H1 (cell line): ENCODE measurements at regions not wholly inside any gene's neighbourhood (a gene's known extent, or its start where the extent isn't known, plus 50 kb on each side); places are given as distances from the start of the nearest gene placed in this dataset.

Source experiments
- CTCF ChIA-PET: fragments of 300-600 bp; sonication (Branson Sonifier 250); formaldehyde crosslinking; loops from one replicate; lab custom pipeline; 2021; ENCODE audit not compliant: partially characterized antibody; lab: Charles Lee
- POLR2A ChIA-PET: fragments of 300-600 bp; sonication (Branson Sonifier 250); formaldehyde crosslinking; loops from one replicate; lab custom pipeline; 2021; ENCODE audit warnings: inconsistent platforms; ENCODE audit not compliant: partially characterized antibody; lab: Charles Lee
- DNase-seq, 2 experiments: peaks; one replicate each; pipeline versions ENCODE4 v3.0.0 to v3.0.0-alpha.2; 2010 to 2022; ENCODE audit warnings: low spot score in 2 of 2, low read depth in 1 of 2, mixed read lengths in 1 of 2
- FAIRE-seq: peaks from 2 replicates; lab custom pipeline; 2011; peaks lifted over from hg19 to GRCh38; lab: Jason Lieb, UNC
- H2AFZ ChIP-seq: 2 replicates; pipeline ENCODE4 v1.8.1; 2012; ENCODE audit warnings: low read length, inconsistent platforms
- H2AK5ac ChIP-seq: 2 replicates; pipeline ENCODE4 v1.6.1; 2013; ENCODE audit warnings: low read depth, low read length
- H2BK120ac ChIP-seq: replicated peaks from 2 replicates; pipeline ENCODE3; 2013; ENCODE audit warnings: low read depth, low read length, inconsistent platforms
- H2BK12ac ChIP-seq: 2 replicates; pipeline ENCODE4 v1.6.1; 2013; ENCODE audit warnings: low read depth, low read length
- H2BK15ac ChIP-seq: 2 replicates; pipeline ENCODE4 v1.6.1; 2013; ENCODE audit warnings: low read length
- H2BK20ac ChIP-seq: 2 replicates; pipeline ENCODE4 v1.6.1; 2013; ENCODE audit warnings: low read length
- H2BK5ac ChIP-seq: 2 replicates; pipeline ENCODE4 v1.6.1; 2013; ENCODE audit warnings: low read depth, low read length
- H3K14ac ChIP-seq: 2 replicates; pipeline ENCODE4 v1.6.1; 2013; ENCODE audit warnings: inconsistent platforms; ENCODE audit not compliant: insufficient read length
- H3K18ac ChIP-seq: 2 replicates; pipeline ENCODE4 v1.6.1; 2013; ENCODE audit warnings: low read length; ENCODE audit errors: extremely low read depth
- H3K23ac ChIP-seq: 2 replicates; pipeline ENCODE4 v1.6.1; 2013; ENCODE audit warnings: inconsistent platforms; ENCODE audit not compliant: insufficient read length
- H3K23me2 ChIP-seq: 2 replicates; pipeline ENCODE4 v1.6.1; 2013; ENCODE audit warnings: low read depth, low read length
- H3K27ac ChIP-seq: 2 replicates; pipeline ENCODE4 v1.6.1; 2011; ENCODE audit warnings: low read depth, low read length, inconsistent platforms
- H3K27me3 ChIP-seq, 4 experiments: replicated peaks in 1 of 4; 1 replicate in 1 of 4; 2 replicates in 3 of 4; pipeline versions ENCODE4 v1.6.1 to v1.8.1; 2011 to 2013; ENCODE audit warnings: low read length in 3 of 4, mild to moderate bottlenecking in 3 of 4, inconsistent platforms in 2 of 4, mixed read lengths in 2 of 4, moderate library complexity in 1 of 4; ENCODE audit not compliant: control insufficient read depth in 3 of 4, insufficient read depth in 3 of 4; ENCODE audit errors: extremely low read depth in 1 of 4
- H3K36me3 ChIP-seq, 4 experiments: 2 replicates each; pipeline versions ENCODE4 v1.6.1 to v1.8.1; 2011 to 2013; ENCODE audit warnings: mild to moderate bottlenecking in 4 of 4, low read length in 3 of 4, moderate library complexity in 2 of 4, control low read depth in 1 of 4, inconsistent platforms in 1 of 4; ENCODE audit not compliant: insufficient read depth in 4 of 4, control insufficient read depth in 2 of 4
- H3K4ac ChIP-seq: replicated peaks from 2 replicates; pipeline ENCODE3; 2013; ENCODE audit warnings: low read length, low read depth, mixed read lengths, inconsistent platforms; ENCODE audit not compliant: insufficient read length
- H3K4me1 ChIP-seq, 4 experiments: replicated peaks in 1 of 4; 1 replicate in 1 of 4; 2 replicates in 3 of 4; pipeline versions ENCODE4 v1.6.1 to v1.8.1; 2011 to 2013; ENCODE audit warnings: low read length in 3 of 4, inconsistent platforms in 2 of 4, mixed read lengths in 1 of 4; ENCODE audit not compliant: insufficient read depth in 4 of 4, control insufficient read depth in 3 of 4
- H3K4me2 ChIP-seq, 2 experiments: 2 replicates each; pipeline versions ENCODE4 v1.6.1 to v1.8.1; 2011 to 2013; ENCODE audit warnings: low read depth in 2 of 2, low read length in 2 of 2, control low read depth in 1 of 2, inconsistent platforms in 1 of 2, mild to moderate bottlenecking in 1 of 2; ENCODE audit not compliant: insufficient read depth in 1 of 2
- H3K4me3 ChIP-seq, 4 experiments: fragments of 200-600, 300-600 bp in 1 of 4; sonication (generic), shearing (Covaris generic), sonication (Bioruptor Twin) in 1 of 4; 2 replicates each; pipeline versions ENCODE4 v1.5.1 to v1.8.1; 2011 to 2016; ENCODE audit warnings: low read length in 4 of 4, low read depth in 3 of 4, control low read depth in 2 of 4, inconsistent platforms in 2 of 4, mild to moderate bottlenecking in 2 of 4, mixed read lengths in 1 of 4, moderate library complexity in 1 of 4; ENCODE audit not compliant: insufficient read depth in 2 of 4; ENCODE audit errors: extremely low read depth in 1 of 4
- H3K56ac ChIP-seq: replicated peaks from 2 replicates; pipeline ENCODE3; 2013; ENCODE audit warnings: low read depth, mild to moderate bottlenecking, mixed read lengths, low read length, inconsistent platforms; ENCODE audit not compliant: insufficient read length
- H3K79me1 ChIP-seq: 2 replicates; pipeline ENCODE4 v1.6.1; 2013; ENCODE audit warnings: low read depth, low read length, control low read depth
- H3K79me2 ChIP-seq, 2 experiments: 2 replicates each; pipeline versions ENCODE4 v1.6.1 to v1.8.1; 2012 to 2013; ENCODE audit warnings: low read length in 2 of 2, mild to moderate bottlenecking in 2 of 2, inconsistent platforms in 1 of 2; ENCODE audit not compliant: insufficient read depth in 2 of 2, control insufficient read depth in 1 of 2
- H3K9ac ChIP-seq, 4 experiments: replicated peaks in 1 of 4; 1 replicate in 1 of 4; 2 replicates in 3 of 4; pipeline versions ENCODE4 v1.6.1 to v1.8.1; 2011 to 2013; ENCODE audit warnings: low read depth in 3 of 4, low read length in 3 of 4, control low read depth in 2 of 4, mild to moderate bottlenecking in 2 of 4, moderate library complexity in 2 of 4, inconsistent platforms in 1 of 4; ENCODE audit errors: extremely low read depth in 1 of 4
- H3K9me3 ChIP-seq, 2 experiments: 2 replicates each; pipeline versions ENCODE4 v1.6.1 to v1.8.1; 2012 to 2013; ENCODE audit warnings: mild to moderate bottlenecking in 2 of 2, moderate library complexity in 2 of 2, control low read depth in 1 of 2, inconsistent platforms in 1 of 2, low read depth in 1 of 2, low read length in 1 of 2, mixed read lengths in 1 of 2; ENCODE audit not compliant: insufficient read depth in 2 of 2
- H4K20me1 ChIP-seq, 2 experiments: replicated peaks in 1 of 2; 2 replicates each; pipeline versions ENCODE3 to v1.8.1; 2011 to 2013; ENCODE audit warnings: inconsistent platforms in 2 of 2, low read length in 2 of 2, mild to moderate bottlenecking in 1 of 2; ENCODE audit not compliant: insufficient read depth in 2 of 2, control insufficient read depth in 1 of 2
- H4K5ac ChIP-seq: 2 replicates; pipeline ENCODE4 v1.6.1; 2013; ENCODE audit warnings: low read length, low read depth, mixed read lengths, inconsistent platforms; ENCODE audit not compliant: insufficient read length
- H4K8ac ChIP-seq: 2 replicates; pipeline ENCODE4 v1.8.0; 2013; ENCODE audit warnings: mild to moderate bottlenecking, moderate library complexity, low read length, inconsistent platforms; ENCODE audit not compliant: insufficient read depth; ENCODE audit errors: extremely low read depth
- H4K91ac ChIP-seq: replicated peaks from 2 replicates; pipeline ENCODE3; 2013; ENCODE audit warnings: low read length, mixed read lengths, inconsistent platforms; ENCODE audit not compliant: insufficient read length
- ASH2L ChIP-seq: fragments of 200-600, 300-600 bp; sonication (generic); IDR thresholded peaks from one replicate; pipeline ENCODE4 v1.7.1; 2017; ENCODE audit warnings: low read length
- BACH1 ChIP-seq: IDR thresholded peaks from 2 replicates; pipeline ENCODE4 v1.6.1; 2012; ENCODE audit warnings: low read length, improper control_type of control experiment
- BRCA1 ChIP-seq: IDR thresholded peaks from 2 replicates; pipeline ENCODE4 v1.6.1; 2012; ENCODE audit warnings: low read depth, low read length, improper control_type of control experiment
- CBX8 ChIP-seq: fragments of 300-800, 300-1000 bp; sonication (generic); IDR thresholded peaks from 2 replicates; pipeline ENCODE4 v1.7.1; 2016; ENCODE audit warnings: low read depth, low read length, borderline replicate concordance
- CHD2 ChIP-seq: IDR thresholded peaks from 2 replicates; pipeline ENCODE4 v1.6.1; 2012; ENCODE audit warnings: low read length, improper control_type of control experiment
- GTF2F1 ChIP-seq: IDR thresholded peaks from 2 replicates; pipeline ENCODE4 v1.6.1; 2012; ENCODE audit warnings: low read depth, low read length, improper control_type of control experiment, borderline replicate concordance
- HDAC6 ChIP-seq: IDR thresholded peaks from one replicate; pipeline ENCODE4 v1.7.1; 2012; ENCODE audit warnings: low read depth, mild to moderate bottlenecking, inconsistent platforms, low read length, moderate library complexity
- KDM5A ChIP-seq: fragments of 200-600 bp; IDR thresholded peaks from 2 replicates; pipeline ENCODE4 v1.7.1; 2012; ENCODE audit warnings: mild to moderate bottlenecking, low read length, inconsistent platforms, mixed read lengths
- NANOG ChIP-seq: IDR thresholded peaks from 2 replicates; pipeline ENCODE4 v1.6.1; 2011; ENCODE audit warnings: low read length, low read depth, mild to moderate bottlenecking, inconsistent platforms; ENCODE audit not compliant: insufficient read depth, poor library complexity, severe bottlenecking
- POLR2A ChIP-seq, 2 experiments: IDR thresholded peaks; 1 replicate in 1 of 2; 2 replicates in 1 of 2; pipeline ENCODE4 v1.6.1; 2011; ENCODE audit warnings: low read depth in 2 of 2, low read length in 2 of 2, mild to moderate bottlenecking in 2 of 2; ENCODE audit errors: control extremely low read depth in 1 of 2
- POLR2AphosphoS5 ChIP-seq: IDR thresholded peaks from 2 replicates; pipeline ENCODE4 v1.6.1; 2011; ENCODE audit warnings: low read depth, low read length
- RBBP5 ChIP-seq: IDR thresholded peaks from 2 replicates; pipeline ENCODE4 v1.7.1; 2012; ENCODE audit warnings: low read depth, mild to moderate bottlenecking, inconsistent platforms, low read length, moderate library complexity, borderline replicate concordance
- SAP30 ChIP-seq: fragments of 300-600 bp; sonication (generic); IDR thresholded peaks from 2 replicates; pipeline ENCODE4 v1.7.1; 2012; ENCODE audit warnings: low read length, moderate library complexity, mild to moderate bottlenecking, inconsistent platforms; ENCODE audit not compliant: insufficient read depth, insufficient replicate concordance
- SIX5 ChIP-seq: IDR thresholded peaks from 2 replicates; pipeline ENCODE4 v1.6.1; 2011; ENCODE audit warnings: mild to moderate bottlenecking, low read depth, low read length
- TEAD4 ChIP-seq: IDR thresholded peaks from 2 replicates; pipeline ENCODE4 v1.6.1; 2012; ENCODE audit warnings: low read depth, low read length, inconsistent platforms, mixed read lengths
- WGBS, 2 experiments: shearing (Covaris generic) in 1 of 2; methylation state at CpG; one replicate each; pipeline versions ENCODE4 v1.1.6 to v1.1.7; 2013 to 2015; ENCODE audit warnings: low lambda C conversion rate in 2 of 2, mixed read lengths in 2 of 2, inconsistent platforms in 1 of 2, low coverage in 1 of 2, missing lambda C conversion rate in 1 of 2; ENCODE audit not compliant: insufficient replicate concordance in 2 of 2, insufficient coverage in 1 of 2, insufficient read length in 1 of 2; ENCODE audit errors: extremely low coverage in 1 of 2, missing lambda C conversion rate in 1 of 2; 5-methylcytosine and 5-hydroxymethylcytosine counted together
- TF ChIP-seq, protein P1 (sequence below): IDR thresholded peaks from 2 replicates; pipeline ENCODE4 v1.6.1; 2011; ENCODE audit warnings: low read depth, mild to moderate bottlenecking, low read length; ENCODE audit not compliant: insufficient read depth

GRCh38 chr11:37505406-37505805, 907.4 kb upstream of the RAG2 start:
- ChIA-PET POLR2A (no interaction called here), CTCF (no interaction called here)
- peak; percentile 92 for FAIRE-seq
- DNase-seq = no peak
- Histone ChIP-seq H3K4me3 (peak overlapping the region in 1 of 4 experiments; percentile 27; a peak in 1 of 8 replicates), H2AFZ (no peak overlapping the region), H3K9ac (no peak overlapping the region), H3K18ac (no peak overlapping the region), H2BK5ac (no peak overlapping the region), H4K91ac (no peak overlapping the region), H3K27ac (no peak overlapping the region), H4K8ac (no peak overlapping the region), H2BK12ac (no peak overlapping the region), H2BK15ac (no peak overlapping the region), H3K14ac (no peak overlapping the region), H4K20me1 (no peaks in the 10 kb centered on the region), H3K4me1 (peaks cover 0 to 18% (median 6%) of the 10 kb centered on the region in 4 experiments; a peak in 2 of 7 replicates), H3K27me3 (no peaks in the 10 kb centered on the region), H3K36me3 (no peaks in the 10 kb centered on the region), H3K9me3 (no peaks in the 10 kb centered on the region), H3K4me2 (peak overlapping the region in 1 of 2 experiments; percentile 1; a peak in 3 of 4 replicates), H3K23ac (no peak overlapping the region), H2BK20ac (no peak overlapping the region), H2AK5ac (no peak overlapping the region), H3K79me1 (no peaks in the 10 kb centered on the region), H2BK120ac (no peak overlapping the region), H3K56ac (no peak overlapping the region), H3K4ac (no peak overlapping the region), H3K23me2 (no peaks in the 10 kb centered on the region; the same call in 1 of the 2 replicates), H4K5ac (no peak overlapping the region), H3K79me2 (no peaks in the 10 kb centered on the region)
- 74% methylated on average over 4 of the region's 4 CpGs; no CpG with 5 or more reads in 1 of the 2 experiments for WGBS, 2 experiments
- TF ChIP-seq POLR2A (IDR thresholded peaks at IDR 0.05; ENCODE audit: control extremely low read depth in 1 of 2, low read depth in 2 of 2, low read length in 2 of 2) = no peak
- no peak for TF ChIP-seq NANOG
- TF ChIP-seq, protein P1, sequence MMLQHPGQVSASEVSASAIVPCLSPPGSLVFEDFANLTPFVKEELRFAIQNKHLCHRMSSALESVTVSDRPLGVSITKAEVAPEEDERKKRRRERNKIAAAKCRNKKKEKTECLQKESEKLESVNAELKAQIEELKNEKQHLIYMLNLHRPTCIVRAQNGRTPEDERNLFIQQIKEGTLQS = no peak
- TF ChIP-seq BACH1 = no peak
- TF ChIP-seq BRCA1 = no peak
- no peak for TF ChIP-seq CBX8
- no peak for TF ChIP-seq SIX5
- no peak for TF ChIP-seq HDAC6
- TF ChIP-seq TEAD4 = peak; percentile 34; the same call in 1 of the 2 replicates
- TF ChIP-seq KDM5A = no peak
- no peak for TF ChIP-seq POLR2AphosphoS5
- TF ChIP-seq SAP30 = no peak
- TF ChIP-seq RBBP5 = no peak
- peak; percentile 59 for TF ChIP-seq ASH2L
- TF ChIP-seq GTF2F1 = no peak
- TF ChIP-seq CHD2 = no peak
